ENCODE measurements at regions not wholly inside any gene's neighbourhood (a gene's known extent, or its start where the extent isn't known, plus 50 kb on each side); places are given as distances from the start of the nearest gene placed in this dataset.

- no peak overlapping the region for H3K4me2 ChIP-seq (ENCODE audit: insufficient read depth, low read length)
- H2AFZ ChIP-seq (ENCODE audit: low read depth, low read length): no peak overlapping the region
- H3K9ac ChIP-seq (ENCODE audit: low read depth, low read length): no peak overlapping the region
- H3K27ac ChIP-seq (ENCODE audit: low read length): no peak overlapping the region
- DNase-seq: no peak
- no peak overlapping the region for H3K4me3 ChIP-seq (ENCODE audit: low read depth in 1 of 2, low read length in 2 of 2)
- no peak for ATAC-seq (ENCODE audit: insufficient read depth, low read depth)
- TF ChIP-seq EZH2 (IDR thresholded peaks at IDR 0.05; ENCODE audit: borderline replicate concordance, low read depth, low read length, severe bottlenecking) (no peak), CTCF (IDR thresholded peaks at IDR 0.05; ENCODE audit: borderline replicate concordance, extremely low read depth, low read length, poor library complexity, severe bottlenecking) (no peak)
- H3K4me1 ChIP-seq (ENCODE audit: insufficient read depth, low read length): no peaks in the 10 kb centered on the region
- H3K36me3 ChIP-seq (ENCODE audit: insufficient read depth, low read length): no peaks in the 10 kb centered on the region
- no peaks in the 10 kb centered on the region for H3K79me2 ChIP-seq (ENCODE audit: insufficient read depth, low read length)
- peaks cover 11% of the 10 kb centered on the region for H3K27me3 ChIP-seq (ENCODE audit: insufficient read depth, low read length, poor library complexity)
- no peaks in the 10 kb centered on the region for H3K9me3 ChIP-seq (ENCODE audit: insufficient read depth, low read length, severe bottlenecking)
- no peaks in the 10 kb centered on the region for H4K20me1 ChIP-seq (ENCODE audit: insufficient read depth, low read length)
Observed at GRCh38 chr2:217127744-217128143, 267.9 kb upstream of the TNP1 start.

GRCh38 chr2:217125014-217125413, 265.1 kb upstream of the TNP1 start:
- no peaks in the 10 kb centered on the region for H3K36me3 ChIP-seq (ENCODE audit: insufficient read depth, low read length)
- no peak overlapping the region for H2AFZ ChIP-seq (ENCODE audit: low read depth, low read length)
- H3K79me2 ChIP-seq (ENCODE audit: insufficient read depth, low read length): no peaks in the 10 kb centered on the region
- H3K9ac ChIP-seq (ENCODE audit: low read depth, low read length): no peak overlapping the region
- ATAC-seq (ENCODE audit: insufficient read depth, low read depth) (no peak), DNase-seq (no peak)
- TF ChIP-seq CTCF (IDR thresholded peaks at IDR 0.05; ENCODE audit: borderline replicate concordance, extremely low read depth, low read length, poor library complexity, severe bottlenecking) (no peak), EZH2 (IDR thresholded peaks at IDR 0.05; ENCODE audit: borderline replicate concordance, low read depth, low read length, severe bottlenecking) (no peak)
- no peaks in the 10 kb centered on the region for H3K4me1 ChIP-seq (ENCODE audit: insufficient read depth, low read length)
- H3K9me3 ChIP-seq (ENCODE audit: insufficient read depth, low read length, severe bottlenecking): no peaks in the 10 kb centered on the region
- H4K20me1 ChIP-seq (ENCODE audit: insufficient read depth, low read length): no peaks in the 10 kb centered on the region
- peaks cover 11% of the 10 kb centered on the region for H3K27me3 ChIP-seq (ENCODE audit: insufficient read depth, low read length, poor library complexity)
- H3K27ac ChIP-seq (ENCODE audit: low read length): no peak overlapping the region
- H3K4me2 ChIP-seq (ENCODE audit: insufficient read depth, low read length): no peak overlapping the region
- no peak overlapping the region for H3K4me3 ChIP-seq (ENCODE audit: low read depth in 1 of 2, low read length in 2 of 2)

- Histone ChIP-seq H3K4me2 (ENCODE audit: insufficient read depth, low read length) (no peak overlapping the region), H3K27ac (ENCODE audit: low read length) (no peak overlapping the region), H3K79me2 (ENCODE audit: insufficient read depth, low read length) (no peaks in the 10 kb centered on the region), H3K36me3 (ENCODE audit: insufficient read depth, low read length) (no peaks in the 10 kb centered on the region), H3K9ac (ENCODE audit: low read depth, low read length) (no peak overlapping the region), H3K9me3 (ENCODE audit: insufficient read depth, low read length, severe bottlenecking) (no peaks in the 10 kb centered on the region), H3K4me3 (ENCODE audit: low read depth in 1 of 2, low read length in 2 of 2) (no peak overlapping the region), H2AFZ (ENCODE audit: low read depth, low read length) (no peak overlapping the region), H4K20me1 (ENCODE audit: insufficient read depth, low read length) (no peaks in the 10 kb centered on the region), H3K27me3 (ENCODE audit: insufficient read depth, low read length, poor library complexity) (peaks cover 11% of the 10 kb centered on the region), H3K4me1 (ENCODE audit: insufficient read depth, low read length) (no peaks in the 10 kb centered on the region)
- ATAC-seq (ENCODE audit: insufficient read depth, low read depth) (no peak), DNase-seq (no peak)
- TF ChIP-seq EZH2 (IDR thresholded peaks at IDR 0.05; ENCODE audit: borderline replicate concordance, low read depth, low read length, severe bottlenecking) (no peak), CTCF (IDR thresholded peaks at IDR 0.05; ENCODE audit: borderline replicate concordance, extremely low read depth, low read length, poor library complexity, severe bottlenecking) (no peak)
Observed at GRCh38 chr2:217124050-217124449, 264.2 kb upstream of the TNP1 start.

GRCh38 chr2:217121565-217121964, 261.7 kb upstream of the TNP1 start:
- Histone ChIP-seq H3K36me3 (ENCODE audit: insufficient read depth, low read length) (no peaks in the 10 kb centered on the region), H3K4me3 (ENCODE audit: low read depth in 1 of 2, low read length in 2 of 2) (no peak overlapping the region), H3K9ac (ENCODE audit: low read depth, low read length) (no peak overlapping the region), H3K79me2 (ENCODE audit: insufficient read depth, low read length) (no peaks in the 10 kb centered on the region), H3K9me3 (ENCODE audit: insufficient read depth, low read length, severe bottlenecking) (no peaks in the 10 kb centered on the region), H3K27ac (ENCODE audit: low read length) (no peak overlapping the region), H3K4me2 (ENCODE audit: insufficient read depth, low read length) (no peak overlapping the region), H4K20me1 (ENCODE audit: insufficient read depth, low read length) (no peaks in the 10 kb centered on the region), H3K27me3 (ENCODE audit: insufficient read depth, low read length, poor library complexity) (peaks cover 8% of the 10 kb centered on the region), H2AFZ (ENCODE audit: low read depth, low read length) (no peak overlapping the region), H3K4me1 (ENCODE audit: insufficient read depth, low read length) (no peaks in the 10 kb centered on the region)
- ATAC-seq (ENCODE audit: insufficient read depth, low read depth) (no peak), DNase-seq (no peak)
- TF ChIP-seq CTCF (IDR thresholded peaks at IDR 0.05; ENCODE audit: borderline replicate concordance, extremely low read depth, low read length, poor library complexity, severe bottlenecking): no peak
- TF ChIP-seq EZH2 (IDR thresholded peaks at IDR 0.05; ENCODE audit: borderline replicate concordance, low read depth, low read length, severe bottlenecking): no peak
